Ovary (tissue), 3 donors: ENCODE measurements at regions not wholly inside any gene's neighbourhood (a gene's known extent, or its start where the extent isn't known, plus 50 kb on each side); places are given as distances from the start of the nearest gene placed in this dataset.

ENCODE experiments used
- CTCF ChIP-seq, 3 donors: fragments of 450-650 bp in 2 of 3; fragments of 200-600 bp in 1 of 3; IDR thresholded peaks; one replicate each; pipeline versions ENCODE4 v1.5.1 to v1.8.0; 2016 to 2022; ENCODE audit warnings: antibody characterized with exemption in 3 of 3, mild to moderate bottlenecking in 1 of 3
- POLR2A ChIP-seq: fragments of 450-650 bp; IDR thresholded peaks from one replicate; pipeline ENCODE4 v1.6.1; 2017; ENCODE audit warnings: antibody characterized with exemption, mild to moderate bottlenecking, moderate library complexity
- donor health status: DM: no; HTN: no; CAD: no.

- TF ChIP-seq CTCF (IDR thresholded peaks at IDR 0.05): no peak
- TF ChIP-seq POLR2A: no peak
Measured at GRCh38 chr3:64349551-64349950, 124.3 kb upstream of the PRICKLE2 start.
